ENCODE measurements at regions not wholly inside any gene's neighbourhood (a gene's known extent, or its start where the extent isn't known, plus 50 kb on each side); places are given as distances from the start of the nearest gene placed in this dataset.
"Not testable (repeated sequence)": the region's sequence is repeated elsewhere in the genome, so short reads cannot be mapped to it uniquely, and the experiment has no call there.

DNA sequence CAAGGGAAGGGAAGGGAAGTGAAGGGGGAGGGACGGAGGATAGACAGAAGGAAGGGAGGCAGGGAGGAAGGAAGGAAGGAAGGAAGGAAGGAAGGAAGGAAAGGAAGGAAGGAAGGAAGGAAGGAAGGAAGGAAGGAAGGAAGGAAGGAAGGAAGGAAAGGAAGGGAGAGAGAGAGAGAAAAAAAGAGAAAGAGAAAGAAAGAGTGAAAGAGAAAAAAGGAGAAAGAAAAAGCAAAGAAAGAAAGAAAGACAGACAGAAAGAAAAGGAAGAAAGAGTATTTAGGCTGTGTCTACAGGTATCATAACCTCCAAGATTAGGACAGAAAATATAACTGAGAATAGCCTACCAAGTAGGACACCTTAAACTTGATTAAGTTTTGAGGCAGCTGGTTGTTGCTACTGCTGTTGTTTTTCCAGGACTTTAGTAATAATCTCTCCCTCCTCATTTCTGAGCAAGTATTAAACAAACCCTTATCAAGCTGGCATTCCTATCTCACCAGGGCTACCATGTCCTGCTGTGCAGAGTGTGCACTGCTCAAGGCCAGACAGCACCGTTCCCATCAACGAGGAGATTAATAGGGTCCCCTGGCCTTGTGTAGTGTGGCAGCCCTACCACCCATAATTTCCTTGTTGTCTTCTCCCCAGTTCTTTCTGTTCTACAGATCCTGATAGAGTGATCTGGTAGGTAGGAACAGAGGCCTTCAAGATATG is 90.5 kb upstream of the FHL2 start:
- DNase-seq = no peak

DNA sequence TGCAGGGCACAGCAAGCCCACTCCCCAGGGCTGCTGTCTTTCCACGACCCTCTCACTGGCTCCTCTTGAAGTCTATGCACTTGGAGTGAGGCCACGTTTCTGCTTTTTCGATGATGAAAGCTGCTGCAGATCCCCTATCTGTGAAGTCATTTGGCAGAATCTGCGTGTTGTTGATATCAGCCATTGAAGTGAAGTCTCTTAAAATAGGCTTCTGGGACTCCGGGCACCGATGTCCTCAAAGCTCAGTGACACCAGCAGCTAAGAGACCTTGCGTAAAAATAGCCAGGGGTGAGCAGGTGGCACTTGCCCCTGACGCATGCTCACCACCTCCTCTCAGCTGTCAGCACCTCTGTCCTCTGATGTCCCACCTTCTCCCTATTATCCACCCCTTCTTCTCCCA is 89.4 kb upstream of the FHL2 start:
- DNase-seq = no peak

DNA sequence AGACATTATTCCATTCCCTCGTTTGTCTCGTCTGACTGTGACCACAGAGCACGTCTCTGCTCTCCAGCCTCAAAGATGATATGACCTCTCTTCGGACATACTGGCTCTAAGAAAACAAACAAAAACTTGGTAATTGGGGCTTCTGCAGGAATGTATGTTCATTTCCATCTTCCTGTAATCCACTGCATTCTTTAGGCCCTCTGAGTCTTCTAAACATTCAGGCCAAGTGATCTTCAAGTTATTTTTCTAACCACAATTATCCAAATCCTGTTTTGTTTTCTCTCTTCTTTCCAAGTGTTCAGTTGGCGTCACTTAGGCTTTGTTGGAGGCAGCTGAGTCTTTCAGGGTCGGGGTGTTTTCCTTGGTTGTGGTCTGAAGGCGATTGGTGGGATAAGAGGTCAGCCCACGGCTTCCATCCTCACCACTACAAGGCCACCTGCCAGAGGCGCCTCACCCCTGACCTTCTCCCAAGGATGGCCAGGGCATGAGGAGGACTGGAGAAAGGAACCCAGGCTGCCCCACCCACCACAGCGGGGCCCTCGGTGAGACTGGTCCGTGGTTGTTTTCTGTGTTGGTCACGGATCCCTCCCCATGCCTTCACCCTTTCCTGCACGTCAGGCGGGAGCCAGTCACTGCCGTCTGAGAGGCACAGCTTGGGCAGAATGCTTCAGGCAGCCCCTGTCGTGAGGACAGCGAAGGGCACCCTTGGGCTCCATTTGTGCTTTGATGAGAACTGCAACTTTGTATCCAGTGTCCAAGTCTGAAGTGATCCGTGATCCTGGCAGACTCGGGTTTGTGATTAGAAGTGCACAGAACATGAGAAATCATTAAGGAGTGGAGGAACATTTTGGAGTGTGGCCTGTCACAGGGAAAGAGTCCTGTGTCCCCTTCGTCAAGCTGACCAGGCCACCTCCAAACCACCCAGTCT is 88.6 kb upstream of the FHL2 start:
- DNase-seq = no peak

DNA sequence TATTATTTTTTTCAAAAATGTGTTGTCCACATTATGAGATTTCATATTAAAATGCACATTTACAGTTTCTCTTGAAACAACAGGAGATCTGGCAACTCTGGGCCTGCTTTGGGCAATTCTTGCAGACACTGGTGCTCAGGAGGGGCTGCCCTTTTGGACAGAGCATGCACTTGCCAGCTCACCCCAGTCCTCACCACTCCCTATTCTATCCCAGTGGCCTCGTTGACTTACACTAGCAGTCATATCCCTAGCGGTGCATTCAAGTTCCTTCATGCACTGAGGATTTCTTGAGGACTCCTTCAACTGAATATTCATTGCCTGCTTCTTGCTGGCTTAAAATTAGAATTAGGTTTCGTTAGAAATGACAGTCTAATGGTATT is 87.9 kb upstream of the FHL2 start:
- DNase-seq = no peak

DNA sequence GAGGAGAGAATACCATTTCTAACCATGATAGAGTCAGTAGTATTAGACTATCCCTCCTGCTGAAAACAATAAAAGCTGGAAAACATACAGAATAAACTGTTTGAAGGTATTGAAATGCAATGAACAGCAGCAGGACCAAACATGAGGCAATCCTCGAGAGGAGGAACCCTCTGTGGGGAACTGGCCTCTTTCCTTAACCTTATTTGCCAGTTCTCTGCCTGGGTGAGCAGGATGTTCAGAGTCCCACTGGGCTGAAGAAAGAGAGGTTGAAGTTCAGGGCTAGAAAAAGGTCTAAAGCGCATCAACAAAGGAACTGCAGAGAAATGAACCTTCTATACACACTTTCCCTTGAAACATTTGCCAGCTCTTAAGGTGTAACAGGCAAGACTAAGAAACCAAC is 79.8 kb upstream of the FHL2 start:
- no peak for DNase-seq

DNA sequence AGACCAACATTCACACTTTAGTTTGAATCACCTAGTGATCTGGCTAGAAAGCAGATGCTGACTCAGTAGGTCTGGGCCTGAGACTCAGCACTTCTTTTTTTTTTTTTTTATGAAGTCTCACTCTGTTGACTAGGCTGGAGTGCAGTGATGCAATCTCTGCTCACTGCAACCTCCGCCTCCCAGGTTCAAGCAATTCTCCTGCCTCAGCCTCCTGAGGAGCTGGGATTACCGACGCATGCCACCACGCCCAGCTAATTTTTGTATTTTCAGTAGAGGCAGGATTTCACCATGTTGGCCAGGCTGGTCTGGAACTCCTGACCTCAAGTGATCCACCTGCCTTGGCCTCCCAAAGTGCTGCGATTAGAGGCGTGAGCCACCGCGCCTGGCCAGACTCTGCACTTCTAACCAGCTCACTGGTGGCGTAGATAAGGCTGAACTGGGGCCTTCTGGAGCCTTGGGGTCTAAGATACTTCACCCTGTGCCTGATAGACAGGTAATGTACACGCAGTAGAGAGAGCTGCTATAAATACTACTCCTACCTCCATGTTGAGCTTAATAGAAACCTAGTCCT is 78.3 kb upstream of the FHL2 start:
- not testable (repeated sequence) for DNase-seq

GRCh38 chr2:105473011-105473410 is 74.2 kb upstream of the FHL2 start:
- DNase-seq = no peak

DNA sequence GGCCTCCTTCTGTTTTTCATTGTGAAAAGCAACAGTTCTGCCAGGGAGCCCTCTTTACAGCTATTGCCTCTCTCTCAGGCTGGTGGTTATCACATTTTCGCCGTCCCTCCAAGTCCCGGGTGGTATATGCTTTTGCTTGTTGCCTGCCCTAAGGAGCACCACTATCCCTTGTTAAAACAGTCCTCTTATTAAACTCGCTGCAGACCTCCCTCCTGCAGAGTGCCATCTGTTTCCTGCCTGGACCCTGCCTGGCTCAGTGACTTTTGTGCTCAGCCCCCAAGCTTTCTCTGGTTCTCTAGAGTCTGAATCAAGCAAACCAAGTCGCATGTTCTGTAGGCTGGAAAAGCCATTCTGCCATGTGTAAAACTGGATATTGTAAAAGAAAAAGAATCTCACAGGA is 72.1 kb upstream of the FHL2 start:
- DNase-seq = no peak

GRCh38 chr2:105469781-105470180 is 70.9 kb upstream of the FHL2 start:
- DNase-seq = no peak

DNA sequence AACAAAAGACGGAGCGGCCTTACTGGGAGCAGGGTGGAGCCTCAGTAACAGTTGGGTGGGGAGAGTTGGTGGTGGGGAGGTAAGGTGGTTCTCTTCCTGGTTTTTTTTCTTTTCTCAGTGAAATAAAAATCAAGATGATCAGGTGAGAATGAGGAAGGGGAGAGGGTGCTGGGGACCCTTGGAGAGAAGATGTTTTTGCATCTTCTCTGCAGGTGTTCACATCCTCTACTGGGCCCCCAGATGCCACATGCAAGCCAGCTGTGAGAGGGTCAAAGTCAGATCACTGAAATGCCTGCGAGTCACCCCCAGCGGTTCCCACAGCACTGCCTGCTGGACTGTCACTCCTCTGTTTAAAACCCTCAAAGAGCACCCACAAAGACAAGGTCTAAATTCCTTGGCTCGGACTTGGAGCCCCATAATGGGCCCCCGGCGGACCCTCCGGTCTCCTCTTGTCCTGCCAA is 69.8 kb upstream of the FHL2 start:
- DNase-seq = no peak

DNA sequence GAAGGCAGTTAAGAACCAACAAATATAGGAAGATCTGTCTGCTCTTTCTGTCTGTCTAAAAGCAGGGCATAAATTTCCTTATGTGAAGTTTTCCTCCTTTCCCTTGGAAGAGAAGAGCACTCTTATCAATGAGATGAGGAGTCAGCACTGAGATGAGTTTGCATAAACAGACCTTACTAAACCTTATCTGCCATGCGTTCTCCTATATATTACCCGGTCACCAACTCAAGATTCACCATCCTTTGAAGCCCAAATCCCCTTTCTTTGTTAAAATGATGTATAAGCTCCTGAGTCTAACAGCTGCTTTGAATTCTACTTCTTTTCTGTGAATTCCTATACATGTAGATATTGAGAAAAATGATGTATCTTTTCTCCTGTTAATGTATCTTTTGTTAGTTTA is 65.5 kb upstream of the FHL2 start:
- no peak for DNase-seq

DNA sequence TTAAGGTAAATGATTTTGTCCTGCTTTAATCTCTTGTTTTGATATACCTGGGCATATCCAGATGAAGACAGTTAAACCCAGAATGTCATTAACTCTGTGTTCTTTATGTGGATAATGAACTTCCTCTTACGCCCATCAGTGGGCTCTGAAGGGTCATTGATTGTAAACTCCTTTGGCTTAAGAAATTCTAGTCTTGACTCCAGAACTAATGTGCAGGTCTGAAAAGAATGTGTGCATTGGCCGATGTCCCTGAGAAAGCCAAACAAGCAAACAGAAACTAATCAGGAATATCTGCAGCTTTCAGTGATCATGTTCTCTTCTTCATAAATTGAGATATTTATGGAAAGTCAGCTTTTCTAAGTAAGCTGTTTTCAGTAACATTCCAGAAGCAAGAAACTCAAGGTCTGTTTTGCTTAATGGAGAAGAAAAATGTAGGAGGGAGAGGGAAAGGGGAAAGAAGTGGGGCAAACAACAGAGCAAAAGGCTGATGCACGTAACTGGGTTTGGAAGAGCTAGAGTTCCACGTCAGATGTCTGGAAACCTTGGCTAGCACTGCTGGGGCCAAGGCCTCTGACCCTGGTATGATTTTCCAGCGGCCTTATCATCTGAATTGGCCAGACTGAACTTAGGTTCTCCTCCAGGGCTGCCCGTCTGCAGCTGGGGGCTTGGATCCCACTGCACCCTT is 61.3 kb upstream of the FHL2 start:
- DNase-seq = no peak

DNA sequence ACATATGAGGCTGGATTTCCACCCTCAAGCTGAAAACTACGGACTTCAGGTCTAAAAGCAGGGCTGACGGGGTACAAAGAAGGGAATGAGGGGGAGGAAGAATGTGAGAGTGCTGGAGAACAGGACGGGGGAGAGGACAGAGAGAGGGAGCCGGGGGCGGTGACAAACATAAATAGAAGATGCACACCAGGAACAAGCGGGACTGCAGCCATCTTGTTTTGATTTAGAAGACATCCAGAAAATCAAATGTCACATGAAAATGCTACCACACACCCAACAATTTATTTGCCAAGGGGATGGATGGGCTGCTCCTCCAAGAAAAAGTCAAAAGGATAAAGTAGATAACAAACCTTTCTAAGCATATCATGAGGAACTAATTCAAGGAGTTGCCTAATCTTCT is 59.2 kb upstream of the FHL2 start:
- DNase-seq = no peak

- DNase-seq = no peak
Measured at GRCh38 chr2:105455488-105456003, 56.7 kb upstream of the FHL2 start.

GRCh38 chr2:105454801-105455485 is 56.1 kb upstream of the FHL2 start:
- no peak for DNase-seq

- DNase-seq = no peak
Measured at GRCh38 chr2:105451571-105452166, 52.8 kb upstream of the FHL2 start.

- DNase-seq = no peak
Measured at GRCh38 chr2:105450471-105450870, 51.6 kb upstream of the FHL2 start.

DNA sequence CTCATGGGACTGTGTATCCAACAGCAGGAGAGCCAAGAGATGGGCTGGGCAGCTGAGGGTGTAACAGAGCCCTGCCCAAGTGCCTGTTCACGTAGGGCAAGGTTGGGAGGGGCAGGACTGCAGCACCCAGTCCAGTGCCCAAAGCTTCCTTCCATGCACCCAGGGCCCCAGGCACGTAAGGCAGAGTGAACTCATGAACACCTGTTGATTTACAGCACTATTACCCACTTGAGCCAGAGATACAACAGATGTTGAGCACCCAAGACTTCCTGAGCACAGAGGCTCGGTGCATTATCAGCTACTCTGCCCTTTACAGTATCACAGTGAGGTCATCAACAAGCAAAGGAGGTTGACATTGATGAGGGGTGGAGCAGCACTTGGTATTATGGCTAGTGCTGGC is 50.2 kb upstream of the FHL2 start:
- DNase-seq = no peak
